Chondrocyte (in vitro differentiated cells): ENCODE measurements at regions not wholly inside any gene's neighbourhood (a gene's known extent, or its start where the extent isn't known, plus 50 kb on each side); places are given as distances from the start of the nearest gene placed in this dataset.

Experiments
- DNase-seq: peaks from one replicate; pipeline ENCODE4 v3.0.0; 2021; ENCODE audit warnings: mixed read lengths, low spot score
- H3K27ac Mint-ChIP-seq: one replicate; pipeline ENCODE4 v1.8.0; 2021; ENCODE audit warnings: mild to moderate bottlenecking, moderate library complexity, mixed read lengths; ENCODE audit not compliant: unreplicated experiment
- H3K27me3 Mint-ChIP-seq: 2 replicates; pipeline ENCODE4 v1.8.0; 2021; ENCODE audit warnings: low read depth, mixed read lengths
- H3K36me3 Mint-ChIP-seq: 2 replicates; pipeline ENCODE4 v1.8.0; 2021; ENCODE audit warnings: low read depth, mixed read lengths
- H3K4me1 Mint-ChIP-seq: 2 replicates; pipeline ENCODE4 v1.8.0; 2021; ENCODE audit warnings: low read depth, mild to moderate bottlenecking, mixed read lengths
- H3K4me3 Mint-ChIP-seq: one replicate; pipeline ENCODE4 v1.8.0; 2021; ENCODE audit warnings: mild to moderate bottlenecking, moderate library complexity, mixed read lengths; ENCODE audit not compliant: unreplicated experiment
- H3K9me3 Mint-ChIP-seq: 2 replicates; pipeline ENCODE4 v1.8.0; 2021; ENCODE audit warnings: low read depth, mixed read lengths
- CTCF ChIP-seq: fragments of 200-600 bp; sonication (generic); IDR thresholded peaks from 2 replicates; pipeline ENCODE4 v1.5.0; 2021; ENCODE audit warnings: antibody characterized with exemption, mild to moderate bottlenecking, moderate library complexity

GRCh38 chr12:114885501-114885900, 201.5 kb upstream of the TBX3 start:
- H3K4me3 Mint-ChIP-seq: no peak overlapping the region

GRCh38 chr12:114884575-114884974, 200.6 kb upstream of the TBX3 start:
- DNase-seq: no peak
- Mint-ChIP-seq H3K4me3 (no peak overlapping the region), H3K36me3 (no peaks in the 10 kb centered on the region), H3K27ac (no peak overlapping the region), H3K27me3 (no peaks in the 10 kb centered on the region), H3K4me1 (peaks cover 2% of the 10 kb centered on the region), H3K9me3 (no peaks in the 10 kb centered on the region)
- TF ChIP-seq CTCF: no peak

More at GRCh38 chr12:114885501-114885900, 201.5 kb upstream of the TBX3 start:
- DNase-seq: no peak
- no peak for TF ChIP-seq CTCF
- H3K4me1 Mint-ChIP-seq: peaks cover 2% of the 10 kb centered on the region
- H3K9me3 Mint-ChIP-seq: no peaks in the 10 kb centered on the region
- H3K27me3 Mint-ChIP-seq: no peaks in the 10 kb centered on the region
- no peaks in the 10 kb centered on the region for H3K36me3 Mint-ChIP-seq
- H3K27ac Mint-ChIP-seq: no peak overlapping the region

- H3K27me3 Mint-ChIP-seq: no peaks in the 10 kb centered on the region
- no peaks in the 10 kb centered on the region for H3K4me1 Mint-ChIP-seq
- H3K9me3 Mint-ChIP-seq: no peaks in the 10 kb centered on the region
- H3K4me3 Mint-ChIP-seq: no peak overlapping the region
- DNase-seq: no peak
- H3K36me3 Mint-ChIP-seq: no peaks in the 10 kb centered on the region
- no peak for TF ChIP-seq CTCF
- no peak overlapping the region for H3K27ac Mint-ChIP-seq
Observed at GRCh38 chr12:114882083-114882482, 198.1 kb upstream of the TBX3 start.

GRCh38 chr12:114879354-114879753, 195.4 kb upstream of the TBX3 start:
- Mint-ChIP-seq H3K4me3 (no peak overlapping the region), H3K4me1 (no peaks in the 10 kb centered on the region), H3K36me3 (no peaks in the 10 kb centered on the region), H3K27me3 (no peaks in the 10 kb centered on the region), H3K27ac (no peak overlapping the region), H3K9me3 (no peaks in the 10 kb centered on the region)
- no peak for TF ChIP-seq CTCF
- no peak for DNase-seq

- H3K27me3 Mint-ChIP-seq: no peaks in the 10 kb centered on the region
- no peak overlapping the region for H3K4me3 Mint-ChIP-seq
- H3K9me3 Mint-ChIP-seq: no peaks in the 10 kb centered on the region
- H3K27ac Mint-ChIP-seq: no peak overlapping the region
- no peak for DNase-seq
- H3K36me3 Mint-ChIP-seq: no peaks in the 10 kb centered on the region
- no peak for TF ChIP-seq CTCF
- no peaks in the 10 kb centered on the region for H3K4me1 Mint-ChIP-seq
Observed at GRCh38 chr12:114878781-114879180, 194.8 kb upstream of the TBX3 start.
